ENCODE measurements at regions not wholly inside any gene's neighbourhood (a gene's known extent, or its start where the extent isn't known, plus 50 kb on each side); places are given as distances from the start of the nearest gene placed in this dataset.

DNA sequence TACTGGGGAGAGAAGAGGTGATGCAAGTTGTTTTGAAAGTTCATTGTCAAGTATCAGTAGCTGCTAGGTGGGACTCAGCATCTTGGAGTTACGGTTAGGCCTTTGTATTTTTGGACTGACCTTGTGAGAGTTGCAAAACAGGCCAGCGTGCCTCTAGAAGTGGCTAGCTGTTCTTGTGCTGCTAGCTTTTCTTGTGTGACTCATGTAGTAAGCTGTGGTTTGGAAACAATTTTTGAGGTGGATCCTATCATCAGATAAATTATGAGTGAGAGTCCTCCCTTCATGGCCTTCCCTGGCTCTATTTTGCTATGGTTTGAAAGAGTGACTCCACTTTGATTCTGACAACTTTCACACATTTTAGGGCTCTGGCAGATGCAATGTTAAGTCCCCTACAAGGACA, 409.2 kb upstream of the HS6ST1 start:
- peaks cover 7% of the 10 kb centered on the region for H3K27me3 ChIP-seq
- H3K9me3 ChIP-seq = peaks cover 0 to 7% (median 0%) of the 10 kb centered on the region in 3 donors
- TF ChIP-seq POLR2AphosphoS5 (IDR thresholded peaks at IDR 0.05) = no peak
- no peak for TF ChIP-seq EP300 (IDR thresholded peaks at IDR 0.05)
- TF ChIP-seq, protein P1, sequence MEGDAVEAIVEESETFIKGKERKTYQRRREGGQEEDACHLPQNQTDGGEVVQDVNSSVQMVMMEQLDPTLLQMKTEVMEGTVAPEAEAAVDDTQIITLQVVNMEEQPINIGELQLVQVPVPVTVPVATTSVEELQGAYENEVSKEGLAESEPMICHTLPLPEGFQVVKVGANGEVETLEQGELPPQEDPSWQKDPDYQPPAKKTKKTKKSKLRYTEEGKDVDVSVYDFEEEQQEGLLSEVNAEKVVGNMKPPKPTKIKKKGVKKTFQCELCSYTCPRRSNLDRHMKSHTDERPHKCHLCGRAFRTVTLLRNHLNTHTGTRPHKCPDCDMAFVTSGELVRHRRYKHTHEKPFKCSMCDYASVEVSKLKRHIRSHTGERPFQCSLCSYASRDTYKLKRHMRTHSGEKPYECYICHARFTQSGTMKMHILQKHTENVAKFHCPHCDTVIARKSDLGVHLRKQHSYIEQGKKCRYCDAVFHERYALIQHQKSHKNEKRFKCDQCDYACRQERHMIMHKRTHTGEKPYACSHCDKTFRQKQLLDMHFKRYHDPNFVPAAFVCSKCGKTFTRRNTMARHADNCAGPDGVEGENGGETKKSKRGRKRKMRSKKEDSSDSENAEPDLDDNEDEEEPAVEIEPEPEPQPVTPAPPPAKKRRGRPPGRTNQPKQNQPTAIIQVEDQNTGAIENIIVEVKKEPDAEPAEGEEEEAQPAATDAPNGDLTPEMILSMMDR (IDR thresholded peaks at IDR 0.05) = no peak
- no peak for TF ChIP-seq POLR2A (IDR thresholded peaks at IDR 0.05)
- peak; percentile 83 for ATAC-seq
- no peaks in the 10 kb centered on the region for H3K36me3 ChIP-seq
- WGBS, 2 donors (ENCODE audit: low coverage in 1 of 2) = 68 to 88% methylated on average over 1 to 2 of the region's 2 CpGs
- H3K27ac ChIP-seq = peak overlapping the region in 2 of 4 donors; percentile 34 to 41
- no peaks in the 10 kb centered on the region for H3K4me1 ChIP-seq
- H3K4me3 ChIP-seq = no peak overlapping the region

DNA sequence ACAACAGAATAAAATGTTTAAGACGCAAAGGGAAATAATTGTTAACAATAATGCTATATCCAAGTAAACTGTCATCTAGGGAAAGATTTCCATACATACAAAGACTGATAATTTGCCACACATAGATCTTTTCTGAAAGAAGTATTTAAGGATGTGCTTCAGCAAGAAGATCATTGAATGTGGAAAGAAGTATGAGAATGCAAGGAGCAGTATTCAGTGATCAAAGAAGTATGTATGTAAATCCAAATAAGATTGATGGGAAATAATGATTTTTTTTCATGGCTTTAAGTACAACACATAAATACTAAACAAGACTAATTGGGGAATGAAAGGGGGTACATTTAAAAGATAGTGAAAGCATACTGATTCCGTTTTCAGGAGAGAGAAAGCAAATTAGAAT, 410.4 kb upstream of the HS6ST1 start:
- H3K27ac ChIP-seq = no peak overlapping the region
- peaks cover 0 to 9% (median 7%) of the 10 kb centered on the region in 3 donors for H3K4me1 ChIP-seq
- H3K9me3 ChIP-seq = peaks cover 0 to 7% (median 0%) of the 10 kb centered on the region in 3 donors
- TF ChIP-seq POLR2A (IDR thresholded peaks at IDR 0.05) (no peak), POLR2AphosphoS5 (IDR thresholded peaks at IDR 0.05) (no peak), EP300 (IDR thresholded peaks at IDR 0.05) (no peak)
- TF ChIP-seq, protein P1 (IDR thresholded peaks at IDR 0.05) = no peak
- H3K4me3 ChIP-seq = no peak overlapping the region
- 94 to 97% methylated on average over 2 of the region's 2 CpGs for WGBS, 2 donors (ENCODE audit: low coverage in 1 of 2)
- no peaks in the 10 kb centered on the region for H3K36me3 ChIP-seq
- no peak for ATAC-seq
- peaks cover 7% of the 10 kb centered on the region for H3K27me3 ChIP-seq

DNA sequence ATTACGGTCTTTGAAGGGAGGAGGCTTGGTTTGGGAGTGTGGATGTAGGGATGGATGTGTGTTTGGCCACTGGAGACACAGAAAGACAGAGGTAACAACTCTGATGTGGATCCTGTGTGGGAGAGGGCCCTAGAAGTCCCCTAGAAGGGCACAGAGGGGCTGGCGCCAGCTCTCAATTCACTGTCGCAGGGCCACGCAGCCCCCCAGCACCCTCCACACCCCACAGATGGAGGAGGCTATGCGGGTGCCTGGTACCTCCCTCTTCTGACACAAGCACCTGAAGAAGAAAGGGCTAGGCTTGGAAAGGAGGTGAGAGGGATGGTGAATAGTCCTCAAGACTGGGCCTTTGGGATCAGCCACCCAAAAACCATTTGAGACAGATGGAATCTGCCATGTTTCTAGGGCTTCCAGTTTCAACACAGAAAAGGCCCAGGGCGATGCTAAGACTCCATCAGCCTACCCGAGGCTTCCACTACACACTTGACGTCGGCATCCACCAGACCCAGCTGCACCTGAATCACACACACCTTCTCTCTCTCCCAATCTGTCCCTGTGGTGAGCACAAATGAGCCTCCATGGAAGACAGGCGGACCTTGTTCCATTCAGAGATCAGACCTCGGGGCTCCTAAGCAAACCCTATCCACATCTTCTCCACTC, 413.5 kb upstream of the HS6ST1 start:
- no peak for TF ChIP-seq POLR2AphosphoS5 (IDR thresholded peaks at IDR 0.05)
- no peak for TF ChIP-seq EP300 (IDR thresholded peaks at IDR 0.05)
- TF ChIP-seq, protein P1 (IDR thresholded peaks at IDR 0.05) = no peak
- TF ChIP-seq POLR2A (IDR thresholded peaks at IDR 0.05) = no peak
- Histone ChIP-seq H3K4me3 (no peak overlapping the region), H3K27ac (no peak overlapping the region), H3K36me3 (no peaks in the 10 kb centered on the region), H3K4me1 (peaks cover 0 to 32% (median 15%) of the 10 kb centered on the region in 3 donors), H3K27me3 (peaks cover 7% of the 10 kb centered on the region), H3K9me3 (peaks cover 0 to 7% (median 0%) of the 10 kb centered on the region in 3 donors)
- WGBS, 2 donors (ENCODE audit: low coverage in 1 of 2) = 89 to 98% methylated on average over 6 to 8 of the region's 11 CpGs
- ATAC-seq = no peak

DNA sequence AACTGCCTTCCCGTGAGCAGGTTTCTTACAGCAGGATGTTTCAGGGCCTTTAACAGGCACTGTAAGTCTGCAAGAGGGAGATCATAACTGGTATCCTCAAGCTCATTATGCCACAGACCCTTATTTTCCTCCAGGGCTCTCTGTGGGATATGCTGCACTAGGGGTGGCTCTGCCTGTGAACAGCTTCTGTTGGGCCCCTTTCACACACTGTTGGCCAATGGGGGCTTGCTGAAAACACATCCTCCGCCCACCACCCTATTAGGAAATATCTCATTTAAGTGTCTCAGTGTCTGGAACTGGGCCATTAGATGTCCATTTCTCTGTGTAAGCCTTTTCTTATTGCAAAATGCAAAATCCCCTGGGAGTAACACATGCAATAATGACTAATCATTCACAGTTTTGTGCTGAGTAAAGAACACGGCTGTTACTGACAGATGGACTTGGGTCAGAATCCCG, 414.3 kb upstream of the HS6ST1 start:
- TF ChIP-seq, protein P1 (IDR thresholded peaks at IDR 0.05) = no peak
- TF ChIP-seq POLR2AphosphoS5 (IDR thresholded peaks at IDR 0.05) = peak; percentile 68
- Histone ChIP-seq H3K27ac (no peak overlapping the region), H3K4me1 (peaks cover 0 to 32% (median 15%) of the 10 kb centered on the region in 3 donors), H3K36me3 (no peaks in the 10 kb centered on the region), H3K4me3 (no peak overlapping the region), H3K9me3 (peaks cover 0 to 7% (median 0%) of the 10 kb centered on the region in 3 donors), H3K27me3 (peaks cover 7% of the 10 kb centered on the region)
- WGBS, 2 donors (ENCODE audit: low coverage in 1 of 2) = 40 to 44% methylated on average over 1 to 4 of the region's 4 CpGs
- ATAC-seq = peak; percentile 81

DNA sequence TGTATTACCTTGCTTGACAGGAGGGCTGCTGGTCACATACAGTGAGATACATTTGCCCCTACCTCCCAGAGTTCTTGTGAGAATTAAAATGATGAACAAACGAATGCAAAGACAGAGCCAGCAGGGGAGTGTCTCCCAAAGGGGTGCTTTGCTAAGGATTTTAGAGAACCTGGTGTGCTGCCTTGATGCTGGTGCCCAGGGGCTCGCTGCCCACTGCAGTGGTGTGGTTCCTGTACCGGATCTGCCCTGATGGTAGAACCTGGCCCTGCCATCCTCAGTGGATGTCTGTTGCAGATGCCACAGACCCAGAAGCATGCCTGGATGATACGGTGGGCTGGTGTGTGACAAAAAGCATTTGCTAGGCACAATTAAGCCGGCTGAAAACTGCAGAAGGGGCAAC, 414.8 kb upstream of the HS6ST1 start:
- Histone ChIP-seq H3K4me1 (peaks cover 0 to 32% (median 15%) of the 10 kb centered on the region in 3 donors), H3K36me3 (no peaks in the 10 kb centered on the region), H3K4me3 (no peak overlapping the region), H3K9me3 (peaks cover 0 to 7% (median 0%) of the 10 kb centered on the region in 3 donors), H3K27me3 (peaks cover 7% of the 10 kb centered on the region), H3K27ac (no peak overlapping the region)
- ATAC-seq = no peak
- WGBS, 2 donors (ENCODE audit: low coverage in 1 of 2) = 60 to 87% methylated on average over 1 to 3 of the region's 5 CpGs
- TF ChIP-seq, protein P1 (IDR thresholded peaks at IDR 0.05) = no peak
- TF ChIP-seq POLR2AphosphoS5 (IDR thresholded peaks at IDR 0.05) = no peak
- TF ChIP-seq EP300 (IDR thresholded peaks at IDR 0.05) = no peak
- TF ChIP-seq POLR2A (IDR thresholded peaks at IDR 0.05) = no peak

All from gastroesophageal sphincter (tissue), 4 donors.